Epithelial cell of proximal tubule (primary cell): ENCODE measurements at regions not wholly inside any gene's neighbourhood (a gene's known extent, or its start where the extent isn't known, plus 50 kb on each side); places are given as distances from the start of the nearest gene placed in this dataset.

Experiments
- DNase-seq: peaks from one replicate; pipeline ENCODE4 v3.0.0-alpha.2; 2011; ENCODE audit warnings: low read depth
- H3K4me3 ChIP-seq: 2 replicates; pipeline ENCODE4 v1.5.1; 2011; ENCODE audit warnings: low read depth, mild to moderate bottlenecking, low read length
- TF ChIP-seq, protein P1 (sequence below): conservative IDR thresholded peaks from 2 replicates; pipeline ENCODE4 v1.5.1; 2012; ENCODE audit warnings: low read depth, mild to moderate bottlenecking, low read length

DNA sequence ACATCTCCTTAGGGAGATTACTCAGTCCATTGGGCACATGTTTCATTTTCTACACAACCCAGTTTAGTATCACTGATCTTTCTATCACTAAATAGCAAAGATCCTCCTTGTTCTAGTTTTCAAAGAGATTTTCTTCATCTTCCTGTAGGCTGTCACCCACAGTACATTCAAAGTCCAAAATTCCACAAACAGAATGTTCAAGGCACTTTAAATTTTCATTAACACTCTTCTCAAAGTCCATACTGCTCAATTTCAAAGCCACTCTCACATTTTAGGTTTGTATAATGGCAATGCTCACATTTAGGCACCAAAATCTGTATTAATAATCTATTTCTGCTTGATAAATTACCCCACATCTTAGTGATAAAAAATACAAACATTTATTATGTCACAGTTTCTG lies 152.8 kb downstream of the FSIP2 start:
- no peak overlapping the region for H3K4me3 ChIP-seq
- TF ChIP-seq, protein P1, sequence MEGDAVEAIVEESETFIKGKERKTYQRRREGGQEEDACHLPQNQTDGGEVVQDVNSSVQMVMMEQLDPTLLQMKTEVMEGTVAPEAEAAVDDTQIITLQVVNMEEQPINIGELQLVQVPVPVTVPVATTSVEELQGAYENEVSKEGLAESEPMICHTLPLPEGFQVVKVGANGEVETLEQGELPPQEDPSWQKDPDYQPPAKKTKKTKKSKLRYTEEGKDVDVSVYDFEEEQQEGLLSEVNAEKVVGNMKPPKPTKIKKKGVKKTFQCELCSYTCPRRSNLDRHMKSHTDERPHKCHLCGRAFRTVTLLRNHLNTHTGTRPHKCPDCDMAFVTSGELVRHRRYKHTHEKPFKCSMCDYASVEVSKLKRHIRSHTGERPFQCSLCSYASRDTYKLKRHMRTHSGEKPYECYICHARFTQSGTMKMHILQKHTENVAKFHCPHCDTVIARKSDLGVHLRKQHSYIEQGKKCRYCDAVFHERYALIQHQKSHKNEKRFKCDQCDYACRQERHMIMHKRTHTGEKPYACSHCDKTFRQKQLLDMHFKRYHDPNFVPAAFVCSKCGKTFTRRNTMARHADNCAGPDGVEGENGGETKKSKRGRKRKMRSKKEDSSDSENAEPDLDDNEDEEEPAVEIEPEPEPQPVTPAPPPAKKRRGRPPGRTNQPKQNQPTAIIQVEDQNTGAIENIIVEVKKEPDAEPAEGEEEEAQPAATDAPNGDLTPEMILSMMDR, result no peak
- DNase-seq, result no peak

DNA sequence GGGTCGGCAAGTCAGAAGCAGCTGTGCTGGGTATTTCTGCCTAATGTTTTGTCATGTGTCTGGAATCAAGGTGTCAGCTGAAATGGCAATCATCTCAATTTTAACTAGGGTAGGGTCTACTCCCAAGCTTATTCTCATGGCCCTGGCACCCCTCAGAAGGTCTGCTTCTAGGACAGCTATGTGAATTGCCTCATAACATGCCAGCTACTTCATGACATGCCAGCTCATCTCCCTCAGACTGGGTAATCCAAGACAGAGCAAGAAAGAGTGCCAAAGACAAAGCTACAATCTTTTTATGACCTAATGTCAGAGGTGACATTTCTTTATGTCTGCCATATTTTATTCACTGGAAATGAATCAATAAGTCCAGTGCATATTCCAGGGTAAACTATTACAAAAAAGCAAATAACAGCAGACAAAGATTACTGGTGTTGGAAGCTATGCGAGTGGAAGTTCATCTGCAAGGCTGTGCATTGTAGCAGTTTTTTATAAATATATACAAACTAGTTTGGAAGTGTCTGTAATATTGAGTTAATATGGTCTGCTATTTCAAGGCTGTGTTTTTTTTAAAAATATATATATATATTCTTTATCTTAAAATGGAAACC lies 153.3 kb downstream of the FSIP2 start:
- no peak for DNase-seq
- TF ChIP-seq, protein P1, result no peak
- H3K4me3 ChIP-seq, result no peak overlapping the region

DNA sequence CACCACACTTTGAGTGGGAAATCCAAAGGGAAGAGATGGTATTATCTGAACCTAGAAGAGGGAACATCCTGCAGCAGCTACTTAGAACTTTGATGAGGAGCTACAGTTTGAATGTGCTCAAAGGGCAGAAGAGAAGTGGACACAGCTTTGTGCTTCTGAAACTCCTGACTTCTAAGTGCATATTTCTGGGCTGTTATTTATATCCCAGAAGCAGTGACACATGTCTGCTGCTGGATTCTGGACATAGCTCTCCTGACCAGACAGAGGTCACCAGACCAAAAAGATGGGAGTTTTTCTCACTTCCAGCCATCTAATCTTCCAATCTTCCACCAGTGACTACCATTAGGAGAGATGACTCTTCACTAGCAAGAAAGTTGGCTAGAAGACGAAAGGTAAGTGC lies 153.9 kb downstream of the FSIP2 start:
- TF ChIP-seq, protein P1, result no peak
- DNase-seq, result no peak
- H3K4me3 ChIP-seq, result no peak overlapping the region

DNA sequence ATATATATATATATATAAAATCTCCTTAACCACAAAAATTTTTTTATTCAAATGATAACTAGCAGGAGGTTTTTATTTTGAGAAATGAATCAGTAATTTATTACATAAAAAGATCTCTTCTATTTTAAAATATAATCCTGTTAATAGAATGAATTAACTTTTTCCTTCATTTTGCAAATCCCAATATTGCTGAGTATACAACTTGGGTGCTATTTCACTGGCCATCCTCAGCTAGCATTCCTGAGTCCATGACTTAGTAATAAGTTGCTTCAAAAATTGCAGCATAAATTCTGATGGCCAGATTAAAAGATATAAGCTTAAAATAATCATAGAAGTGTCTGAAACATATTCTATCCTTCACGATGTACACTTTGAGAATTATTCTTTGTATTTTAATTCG lies 155.6 kb downstream of the FSIP2 start:
- TF ChIP-seq, protein P1, result no peak
- H3K4me3 ChIP-seq, result no peak overlapping the region
- no peak for DNase-seq

DNA sequence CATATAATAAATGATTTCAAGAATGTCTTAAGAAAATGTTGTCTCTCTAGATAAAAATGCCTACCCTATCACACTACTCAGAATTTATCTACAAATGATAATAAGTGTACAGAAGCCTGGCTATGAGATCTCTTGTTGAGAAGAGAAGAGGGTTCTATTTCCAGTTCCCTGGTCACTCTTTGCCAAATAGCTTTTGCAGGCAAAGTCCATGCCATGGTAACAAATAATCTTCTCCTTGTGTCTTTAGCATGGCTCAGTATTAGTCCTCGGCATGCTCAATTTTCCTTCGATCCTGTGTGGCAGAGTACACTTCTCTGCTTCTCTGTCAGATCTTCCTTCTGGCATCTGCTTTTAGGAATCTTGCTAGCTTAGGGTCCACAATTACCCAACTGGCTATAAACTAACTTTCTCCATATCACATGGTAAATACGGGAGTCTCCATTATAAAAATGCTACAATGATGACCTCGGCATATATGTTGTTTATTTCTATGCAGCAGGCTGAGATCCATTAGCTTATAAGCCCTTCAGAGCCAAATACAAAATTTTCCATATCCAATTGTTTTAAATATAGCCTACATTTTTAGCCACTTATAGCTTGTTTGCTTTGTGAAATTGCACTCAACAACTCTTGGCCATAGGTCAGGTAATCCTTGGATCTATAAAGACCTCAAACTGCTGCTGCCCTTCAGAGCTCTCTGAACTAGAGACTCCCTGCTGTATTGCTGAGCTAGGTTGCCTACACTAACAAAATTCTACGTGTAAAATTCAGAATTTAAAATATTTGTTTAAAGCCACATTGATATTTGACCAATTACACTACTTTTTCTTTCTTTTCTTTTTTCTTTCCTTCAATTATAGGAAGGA lies 157.5 kb downstream of the FSIP2 start:
- TF ChIP-seq, protein P1, result no peak
- no peak overlapping the region for H3K4me3 ChIP-seq
- no peak for DNase-seq

DNA sequence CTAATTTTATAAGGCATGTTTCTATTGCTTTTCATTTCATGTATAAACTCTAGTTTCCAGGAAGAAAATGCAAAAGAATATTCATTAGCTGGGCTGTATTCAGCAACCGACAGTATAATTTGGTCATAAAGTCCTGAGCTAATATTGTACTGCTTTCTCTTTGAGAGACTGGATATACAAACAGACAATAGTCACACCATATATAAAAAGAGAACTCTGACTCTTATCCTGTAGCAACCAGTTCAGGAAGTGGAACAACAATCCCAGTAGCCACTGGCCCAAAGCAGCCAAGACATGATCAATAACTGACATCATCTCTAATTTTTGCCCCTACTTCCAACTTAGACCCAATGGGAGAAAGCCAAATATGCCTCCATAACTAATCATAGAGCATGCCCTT lies 160.8 kb downstream of the FSIP2 start:
- no peak overlapping the region for H3K4me3 ChIP-seq
- no peak for DNase-seq
- TF ChIP-seq, protein P1, result no peak

DNA sequence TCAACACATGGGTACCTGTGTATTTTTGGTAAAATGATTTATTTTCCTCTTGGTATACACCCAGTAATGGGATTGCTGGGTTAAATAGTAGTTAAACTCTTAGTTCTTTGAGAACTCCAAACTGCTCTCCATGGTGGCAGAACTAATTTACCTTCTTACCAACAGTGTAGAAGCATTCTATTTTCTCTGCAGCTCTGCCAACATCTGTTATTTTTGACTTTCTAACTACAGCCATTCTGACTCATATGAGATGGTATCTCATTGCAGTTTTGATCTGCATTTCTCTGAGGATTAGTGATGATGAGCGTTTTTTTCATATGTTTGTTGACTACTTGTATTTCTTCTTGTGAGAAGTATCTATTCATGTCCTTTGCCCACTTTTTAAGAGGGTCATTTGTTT lies 180.6 kb downstream of the FSIP2 start:
- DNase-seq, result no peak
- no peak overlapping the region for H3K4me3 ChIP-seq
- TF ChIP-seq, protein P1, result no peak
